ENCODE measurements at regions not wholly inside any gene's neighbourhood (a gene's known extent, or its start where the extent isn't known, plus 50 kb on each side); places are given as distances from the start of the nearest gene placed in this dataset.

- H3K4me3 ChIP-seq: no peak overlapping the region
- H3K27me3 ChIP-seq: no peaks in the 10 kb centered on the region
- no peak for TF ChIP-seq POLR2A (IDR thresholded peaks at IDR 0.05)
- TF ChIP-seq CTCF (IDR thresholded peaks at IDR 0.05): no peak
- no peaks in the 10 kb centered on the region for H3K9me3 ChIP-seq
- H3K4me1 ChIP-seq: no peaks in the 10 kb centered on the region
- H3K27ac ChIP-seq: no peak overlapping the region
- no peak for DNase-seq
- H3K36me3 ChIP-seq: no peaks in the 10 kb centered on the region
Observed at GRCh38 chr18:23387265-23387664, 65.8 kb upstream of the RIOK3 start.

GRCh38 chr18:23388357-23388756, 64.7 kb upstream of the RIOK3 start:
- no peak for DNase-seq
- no peaks in the 10 kb centered on the region for H3K36me3 ChIP-seq
- no peak overlapping the region for H3K4me3 ChIP-seq
- no peak overlapping the region for H3K27ac ChIP-seq
- H3K9me3 ChIP-seq: no peaks in the 10 kb centered on the region
- no peaks in the 10 kb centered on the region for H3K27me3 ChIP-seq
- TF ChIP-seq CTCF (IDR thresholded peaks at IDR 0.05) (no peak), POLR2A (IDR thresholded peaks at IDR 0.05) (no peak)
- no peaks in the 10 kb centered on the region for H3K4me1 ChIP-seq

- no peak for DNase-seq
Observed at GRCh38 chr18:23391156-23391555, 61.9 kb upstream of the RIOK3 start.

GRCh38 chr18:23397907-23398306, 55.2 kb upstream of the RIOK3 start:
- DNase-seq: no peak
- Histone ChIP-seq H3K4me3 (no peak overlapping the region), H3K36me3 (no peaks in the 10 kb centered on the region), H3K27me3 (no peaks in the 10 kb centered on the region), H3K9me3 (no peaks in the 10 kb centered on the region), H3K4me1 (peaks cover 0 to 3% (median 0%) of the 10 kb centered on the region in 4 donors), H3K27ac (no peak overlapping the region)
- no peak for TF ChIP-seq POLR2A (IDR thresholded peaks at IDR 0.05)
- TF ChIP-seq CTCF (IDR thresholded peaks at IDR 0.05): no peak

More at GRCh38 chr18:23391156-23391555, 61.9 kb upstream of the RIOK3 start:
- H3K4me1 ChIP-seq: no peaks in the 10 kb centered on the region
- no peaks in the 10 kb centered on the region for H3K27me3 ChIP-seq
- H3K4me3 ChIP-seq: no peak overlapping the region
- TF ChIP-seq POLR2A (IDR thresholded peaks at IDR 0.05): no peak
- TF ChIP-seq CTCF (IDR thresholded peaks at IDR 0.05): no peak
- H3K9me3 ChIP-seq: no peaks in the 10 kb centered on the region
- H3K27ac ChIP-seq: no peak overlapping the region
- H3K36me3 ChIP-seq: no peaks in the 10 kb centered on the region

GRCh38 chr18:23398401-23398800, 54.7 kb upstream of the RIOK3 start:
- Histone ChIP-seq H3K4me1 (peaks cover 0 to 3% (median 0%) of the 10 kb centered on the region in 4 donors), H3K4me3 (no peak overlapping the region), H3K9me3 (no peaks in the 10 kb centered on the region), H3K27me3 (no peaks in the 10 kb centered on the region), H3K27ac (no peak overlapping the region), H3K36me3 (no peaks in the 10 kb centered on the region)
- DNase-seq: no peak
- TF ChIP-seq CTCF (IDR thresholded peaks at IDR 0.05) (no peak), POLR2A (IDR thresholded peaks at IDR 0.05) (no peak)

GRCh38 chr18:23399067-23399466, 54.0 kb upstream of the RIOK3 start:
- H3K4me3 ChIP-seq: no peak overlapping the region
- no peak for TF ChIP-seq POLR2A (IDR thresholded peaks at IDR 0.05)
- no peak for TF ChIP-seq CTCF (IDR thresholded peaks at IDR 0.05)

More at GRCh38 chr18:23399067-23399466, 54.0 kb upstream of the RIOK3 start:
- no peak for DNase-seq
- Histone ChIP-seq H3K27ac (no peak overlapping the region), H3K36me3 (no peaks in the 10 kb centered on the region), H3K27me3 (no peaks in the 10 kb centered on the region), H3K9me3 (no peaks in the 10 kb centered on the region), H3K4me1 (peaks cover 0 to 3% (median 0%) of the 10 kb centered on the region in 4 donors)
